GM19240 (cell line): ENCODE measurements at regions not wholly inside any gene's neighbourhood (a gene's known extent, or its start where the extent isn't known, plus 50 kb on each side); places are given as distances from the start of the nearest gene placed in this dataset.
"Not testable (repeated sequence)": the region's sequence is repeated elsewhere in the genome, so short reads cannot be mapped to it uniquely, and the experiment has no call there.

Experiments used
- DNase-seq: peaks from one replicate; pipeline ENCODE4 v3.0.0; 2011; ENCODE audit warnings: low spot score; ENCODE audit not compliant: insufficient read length

DNA sequence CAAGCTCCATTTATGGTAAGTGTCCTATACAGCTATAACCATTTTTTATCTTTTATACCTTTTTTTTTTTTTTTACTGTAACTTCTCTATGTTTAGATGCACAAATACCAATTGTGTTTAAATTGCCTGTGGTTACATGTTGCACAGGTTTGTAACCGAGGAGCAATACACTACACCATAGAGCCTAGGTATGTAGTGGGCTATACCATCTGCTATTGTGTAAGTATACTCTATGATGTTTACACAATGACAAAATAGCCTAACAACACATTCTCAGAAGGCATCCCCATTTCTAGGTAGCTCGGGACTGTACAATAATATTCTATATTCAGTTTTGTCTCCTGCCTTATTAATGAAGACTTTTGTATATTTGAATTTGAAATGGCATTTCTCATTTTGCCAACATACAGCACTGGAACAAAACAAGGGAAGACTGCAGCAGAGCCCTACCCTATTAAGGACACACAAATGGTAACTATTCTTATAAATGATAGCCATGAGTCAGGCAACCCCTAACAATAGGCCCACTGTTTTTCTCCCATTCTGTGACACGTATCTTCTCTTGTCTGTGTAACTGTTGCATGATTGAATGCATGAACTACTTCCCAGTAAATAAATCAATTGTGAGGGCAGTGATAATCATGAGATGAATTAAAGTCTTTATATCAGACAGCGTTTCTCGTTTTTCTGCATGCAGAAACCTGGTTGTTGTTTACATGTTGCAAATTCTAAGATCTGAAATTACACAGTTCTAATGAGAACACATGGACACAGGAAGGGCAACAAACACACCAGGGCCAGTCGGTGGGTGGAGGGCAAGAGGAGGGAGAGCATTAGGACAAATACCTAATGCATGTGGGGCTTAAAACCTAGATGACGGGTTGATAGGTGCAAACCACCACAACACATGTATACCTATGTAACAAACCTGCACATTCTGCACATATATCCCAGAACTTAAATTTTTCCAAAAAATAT lies 173.9 kb downstream of the EPM2A start:
- no peak for DNase-seq

DNA sequence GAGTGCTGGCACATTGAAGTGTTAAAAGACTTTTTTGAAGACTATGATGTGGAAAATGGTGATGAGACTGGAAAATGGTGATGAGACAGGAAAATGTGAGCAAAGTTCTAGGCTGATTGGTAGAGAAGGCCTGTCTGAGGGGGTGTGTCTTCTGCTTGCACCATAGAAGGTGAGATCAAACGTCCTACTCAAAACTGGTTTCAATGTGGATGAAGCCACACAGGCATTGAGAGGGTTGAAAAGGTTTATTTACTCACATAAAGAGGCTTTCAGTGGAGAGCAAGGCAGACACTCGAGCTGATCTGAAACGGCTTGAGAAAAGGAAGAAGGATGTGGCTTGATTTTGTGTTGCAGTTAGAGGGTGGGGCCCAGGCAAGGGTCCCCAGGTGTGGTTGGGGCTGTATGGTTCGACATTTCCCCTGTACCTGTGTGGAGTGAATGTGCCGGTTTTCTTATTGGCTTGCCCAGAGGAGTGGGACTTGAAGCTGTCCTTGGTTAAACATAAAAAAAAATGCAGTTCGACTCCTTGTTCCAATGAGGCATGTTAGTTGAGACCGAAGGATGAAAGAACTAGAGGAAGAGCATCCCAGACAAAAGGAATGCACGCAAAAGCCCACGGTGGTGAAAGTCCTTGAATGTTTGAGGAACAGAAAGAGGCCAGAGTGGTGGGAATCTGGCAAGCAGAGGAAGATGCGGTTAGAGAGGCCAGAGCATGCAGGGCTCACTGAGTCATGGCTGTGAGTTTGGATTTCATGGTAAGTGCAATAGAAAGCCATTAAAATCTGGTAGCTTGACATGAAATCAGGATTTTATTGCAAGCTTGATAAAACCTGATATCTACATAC lies 172.3 kb downstream of the EPM2A start:
- no peak for DNase-seq

DNA sequence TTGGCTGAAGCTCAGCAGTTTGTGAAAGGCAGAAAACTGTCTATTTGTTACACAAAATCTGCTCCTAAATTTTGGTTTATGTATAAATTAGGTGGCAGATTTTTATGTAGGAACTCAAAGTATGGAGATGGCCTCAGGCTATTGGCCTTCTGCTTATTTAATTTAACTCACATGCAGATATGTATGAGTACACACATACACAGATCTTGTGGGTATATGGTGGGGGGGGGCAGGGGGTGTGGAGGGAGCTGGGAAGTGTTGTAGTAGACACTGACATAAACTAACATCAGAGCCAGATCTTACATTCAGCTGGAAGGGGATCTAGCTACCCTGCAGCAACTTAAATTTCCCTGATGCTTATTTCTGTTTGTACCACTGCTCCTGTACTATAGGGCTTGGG lies 170.8 kb downstream of the EPM2A start:
- no peak for DNase-seq

DNA sequence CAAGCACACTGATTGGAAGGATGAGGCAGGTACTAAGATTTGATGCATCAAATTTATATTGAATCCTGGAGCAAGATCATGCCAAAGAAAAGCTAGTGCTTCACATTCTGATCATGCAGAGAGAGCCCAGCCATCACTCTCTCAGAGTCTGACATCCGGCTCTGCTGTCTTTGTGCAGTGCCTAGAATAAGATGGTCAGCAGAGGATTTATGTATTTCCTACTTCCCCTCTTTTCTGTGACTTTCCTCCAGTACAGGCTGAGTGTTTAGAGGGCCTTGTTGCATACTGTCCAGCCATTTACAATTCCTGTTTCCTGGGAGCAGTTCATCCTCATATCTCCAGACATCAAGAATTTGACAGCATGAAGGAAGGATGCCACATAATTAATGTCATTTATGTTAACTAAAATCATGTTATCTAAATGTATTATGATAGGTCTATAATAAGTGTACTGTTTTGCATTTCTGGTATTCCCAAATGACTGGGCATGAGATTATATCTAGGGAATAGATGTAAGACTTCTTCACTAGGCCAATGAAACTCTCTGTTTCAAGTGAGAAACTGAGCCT lies 167.6 kb downstream of the EPM2A start:
- no peak for DNase-seq

DNA sequence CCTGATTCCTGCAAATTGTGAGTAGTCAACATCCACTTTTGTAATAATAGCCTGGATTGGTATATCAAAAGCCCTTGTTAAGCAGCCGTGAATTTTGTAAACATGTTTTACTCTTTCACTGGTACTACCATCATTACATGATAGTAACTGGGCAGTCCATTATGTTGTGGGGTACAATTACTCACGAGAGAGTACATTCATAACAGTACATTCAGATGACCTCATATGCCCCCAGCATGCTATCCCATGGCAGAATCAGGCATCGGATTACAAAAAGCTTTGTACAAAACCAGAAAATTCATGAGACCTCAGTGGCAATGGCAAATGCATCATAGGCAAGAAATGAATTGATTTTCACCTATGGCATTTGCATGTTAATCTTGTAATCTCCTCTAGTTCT lies 166.2 kb downstream of the EPM2A start:
- no peak for DNase-seq

DNA sequence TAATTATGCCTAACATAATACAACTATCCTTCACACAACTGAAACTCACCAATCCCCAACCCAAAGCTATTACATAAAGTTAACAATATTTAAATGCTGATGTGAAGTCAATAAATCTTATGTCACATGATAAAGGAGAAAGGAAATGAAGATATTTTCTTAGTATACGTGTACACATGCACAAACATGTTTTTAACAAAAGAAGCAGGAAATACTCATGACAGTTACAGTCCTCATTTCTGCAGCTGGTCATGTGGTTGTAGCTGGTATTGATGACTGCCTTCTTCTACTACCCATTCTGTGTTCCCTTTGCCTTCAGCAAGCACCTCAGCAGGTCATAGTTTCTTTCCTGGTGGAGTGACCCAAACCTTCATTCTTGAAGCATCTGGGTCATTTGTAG lies 165.0 kb downstream of the EPM2A start:
- not testable (repeated sequence) for DNase-seq

DNA sequence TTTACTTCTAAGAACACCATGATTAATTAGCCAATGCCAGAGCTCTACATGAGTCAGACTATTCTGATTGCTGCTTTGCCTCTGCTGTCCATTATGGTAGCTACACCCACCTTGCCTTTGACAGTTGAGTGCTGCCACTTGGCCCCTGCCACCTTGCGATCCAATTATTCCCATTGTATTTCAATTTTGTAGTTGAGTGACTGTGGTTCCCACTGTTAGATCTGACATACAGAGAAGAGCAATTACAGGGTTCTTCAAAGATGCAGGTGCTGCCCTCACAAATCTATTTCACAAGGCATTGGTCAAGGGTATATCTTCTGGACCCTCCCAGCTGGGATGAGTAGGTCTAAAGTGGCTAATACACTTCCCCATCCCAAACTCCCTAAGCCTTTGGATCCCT lies 161.1 kb downstream of the EPM2A start:
- DNase-seq: not testable (repeated sequence)
